Ammon's horn (tissue), 1 donor: ENCODE measurements at regions not wholly inside any gene's neighbourhood (a gene's known extent, or its start where the extent isn't known, plus 50 kb on each side); places are given as distances from the start of the nearest gene placed in this dataset.
A peak's percentile ranks its signal among the peaks of the same experiment; 100 is the strongest.

Experiments
- DNase-seq: peaks from one replicate; pipeline ENCODE4 v3.0.0-alpha.2; 2016; ENCODE audit warnings: low spot score

GRCh38 chr14:71361874-71362273 lies 454.6 kb downstream of the PCNX1 start:
- DNase-seq = no peak

- DNase-seq = peak; percentile 50
Observed at GRCh38 chr14:71362282-71362681, 455.0 kb downstream of the PCNX1 start.

GRCh38 chr14:71362920-71363584 lies 455.8 kb downstream of the PCNX1 start:
- DNase-seq = peak; percentile 18

GRCh38 chr14:71363946-71364925 lies 457.0 kb downstream of the PCNX1 start:
- no peak for DNase-seq

- no peak for DNase-seq
Observed at GRCh38 chr14:71365361-71365760, 458.1 kb downstream of the PCNX1 start.

GRCh38 chr14:71366861-71367260 lies 459.6 kb downstream of the PCNX1 start:
- no peak for DNase-seq

GRCh38 chr14:71371711-71372396 lies 464.6 kb downstream of the PCNX1 start:
- no peak for DNase-seq

- no peak for DNase-seq
Observed at GRCh38 chr14:71372411-71372838, 465.2 kb downstream of the PCNX1 start.

- DNase-seq = no peak
Observed at GRCh38 chr14:71373773-71374172, 466.5 kb downstream of the PCNX1 start.

- no peak for DNase-seq
Observed at GRCh38 chr14:71374989-71375388, 467.7 kb downstream of the PCNX1 start.

GRCh38 chr14:71377099-71377498 lies 469.8 kb downstream of the PCNX1 start:
- no peak for DNase-seq

GRCh38 chr14:71380271-71380670 lies 473.0 kb downstream of the PCNX1 start:
- DNase-seq = no peak

GRCh38 chr14:71381814-71382213 lies 474.6 kb downstream of the PCNX1 start:
- no peak for DNase-seq

- DNase-seq = no peak
Observed at GRCh38 chr14:71382315-71382714, 475.1 kb downstream of the PCNX1 start.

GRCh38 chr14:71383510-71383909 lies 476.3 kb downstream of the PCNX1 start:
- DNase-seq = no peak

GRCh38 chr14:71384007-71384845 lies 477.0 kb downstream of the PCNX1 start:
- DNase-seq = no peak

- DNase-seq = no peak
Observed at GRCh38 chr14:71387753-71388152, 480.5 kb downstream of the PCNX1 start.

- no peak for DNase-seq
Observed at GRCh38 chr14:71388336-71388735, 481.1 kb downstream of the PCNX1 start.

GRCh38 chr14:71388862-71389261 lies 481.6 kb downstream of the PCNX1 start:
- no peak for DNase-seq

GRCh38 chr14:71394386-71394785 lies 487.1 kb downstream of the PCNX1 start:
- no peak for DNase-seq

GRCh38 chr14:71395151-71395604 lies 487.9 kb downstream of the PCNX1 start:
- DNase-seq = no peak

- no peak for DNase-seq
Observed at GRCh38 chr14:71395636-71396035, 488.4 kb downstream of the PCNX1 start.
